WTC11 (cell line): ENCODE measurements at regions not wholly inside any gene's neighbourhood (a gene's known extent, or its start where the extent isn't known, plus 50 kb on each side); places are given as distances from the start of the nearest gene placed in this dataset.

ENCODE experiments used
- ATAC-seq: fragments of 200-7000 bp; cut with Tn5 transposase; 2 replicates; pipeline ENCODE4 v1.10.0; 2021; ENCODE audit warnings: mild to moderate bottlenecking, moderate library complexity
- CTCF ChIA-PET: fragments of 300-600 bp; sonication (Branson Sonifier 250); formaldehyde crosslinking; loops from one replicate; lab custom pipeline; 2021; ENCODE audit warnings: antibody characterized with exemption; lab: Charles Lee
- POLR2A ChIA-PET: fragments of 350-600 bp; sonication (Branson Sonifier 250); formaldehyde crosslinking; loops from one replicate; lab custom pipeline; 2021; ENCODE audit warnings: antibody characterized with exemption; lab: Charles Lee
- DNase-seq: peaks from one replicate; pipeline ENCODE4 v3.0.0; 2021; ENCODE audit warnings: low spot score
- H3K27ac Mint-ChIP-seq: 2 replicates; pipeline ENCODE4 v1.8.0; 2021; ENCODE audit warnings: mixed read lengths
- H3K27me3 Mint-ChIP-seq: 2 replicates; pipeline ENCODE4 v1.8.0; 2021; ENCODE audit warnings: low read depth, mild to moderate bottlenecking, moderate library complexity, mixed read lengths
- H3K36me3 Mint-ChIP-seq: 2 replicates; pipeline ENCODE4 v1.8.0; 2021; ENCODE audit warnings: mixed read lengths
- H3K4me1 Mint-ChIP-seq: 2 replicates; pipeline ENCODE4 v1.8.0; 2022; ENCODE audit warnings: mixed read lengths
- H3K4me3 Mint-ChIP-seq: 2 replicates; pipeline ENCODE4 v1.8.0; 2021; ENCODE audit warnings: mild to moderate bottlenecking, moderate library complexity, mixed read lengths
- H3K9me3 Mint-ChIP-seq: 2 replicates; pipeline ENCODE4 v1.8.0; 2021; ENCODE audit warnings: mixed read lengths
- ATF1 ChIP-seq: sonication (generic); formaldehyde crosslinking; IDR thresholded peaks from 2 replicates; pipeline ENCODE4 v1.8.1; 2023; ENCODE audit warnings: mild to moderate bottlenecking, moderate library complexity, missing genetic modification reagents
- FOXK1 ChIP-seq: sonication (generic); formaldehyde crosslinking; IDR thresholded peaks from 2 replicates; pipeline ENCODE4 v1.8.0; 2022; ENCODE audit warnings: mild to moderate bottlenecking, moderate library complexity, missing genetic modification reagents
- HMGA2 ChIP-seq: fragments of 250-450 bp; sonication (Bioruptor Pico); IDR thresholded peaks from 2 replicates; pipeline ENCODE4 v1.4.0; 2021; ENCODE audit warnings: mild to moderate bottlenecking, moderate library complexity
- JAZF1 ChIP-seq: fragments of 250-450 bp; sonication (Bioruptor Pico); IDR thresholded peaks from 2 replicates; pipeline ENCODE4 v1.9.0; 2021; ENCODE audit warnings: moderate library complexity, mild to moderate bottlenecking, inconsistent platforms
- MXD4 ChIP-seq: fragments of 250-450 bp; sonication (Bioruptor Pico); IDR thresholded peaks from 2 replicates; pipeline ENCODE4 v1.8.0; 2021; ENCODE audit warnings: mild to moderate bottlenecking, moderate library complexity, borderline replicate concordance
- RORB ChIP-seq: fragments of 250-450 bp; sonication (Bioruptor Pico); IDR thresholded peaks from 2 replicates; pipeline ENCODE4 v1.9.0; 2021; ENCODE audit warnings: mild to moderate bottlenecking
- SP1 ChIP-seq: sonication (generic); formaldehyde crosslinking; conservative IDR thresholded peaks from 2 replicates; pipeline ENCODE4 v1.8.1; 2022; ENCODE audit warnings: missing genetic modification reagents
- ZNF416 ChIP-seq: fragments of 250-450 bp; sonication (Bioruptor Pico); IDR thresholded peaks from 2 replicates; pipeline ENCODE4 v1.9.0; 2021; ENCODE audit warnings: mild to moderate bottlenecking, inconsistent platforms
- TF ChIP-seq, protein P1 (sequence below): sonication (generic); formaldehyde crosslinking; IDR thresholded peaks from 2 replicates; pipeline ENCODE4 v1.8.1; 2023; ENCODE audit warnings: mild to moderate bottlenecking, missing genetic modification reagents
- TF ChIP-seq, protein P2 (sequence below): sonication (generic); formaldehyde crosslinking; IDR thresholded peaks from 2 replicates; pipeline ENCODE4 v1.8.0; 2022; ENCODE audit warnings: mild to moderate bottlenecking, missing genetic modification reagents
- TF ChIP-seq, protein P3 (sequence below): sonication (generic); formaldehyde crosslinking; IDR thresholded peaks from 2 replicates; pipeline ENCODE4 v1.8.1; 2023; ENCODE audit warnings: mild to moderate bottlenecking, missing genetic modification reagents
- TF ChIP-seq, protein P4 (sequence below): sonication (generic); formaldehyde crosslinking; IDR thresholded peaks from 2 replicates; pipeline ENCODE4 v1.8.1; 2023; ENCODE audit warnings: mild to moderate bottlenecking, moderate library complexity, missing genetic modification reagents
- TF ChIP-seq, protein P5 (sequence below): fragments of 250-450 bp; sonication (Bioruptor Pico); conservative IDR thresholded peaks from 2 replicates; pipeline ENCODE4 v1.9.0; 2021; ENCODE audit warnings: mild to moderate bottlenecking
- TF ChIP-seq, protein P6 (sequence below): sonication (generic); formaldehyde crosslinking; IDR thresholded peaks from 2 replicates; pipeline ENCODE4 v1.8.1; 2022; ENCODE audit warnings: mild to moderate bottlenecking, missing genetic modification reagents, moderate library complexity, borderline replicate concordance
- TF ChIP-seq, protein P7 (sequence below): sonication (generic); formaldehyde crosslinking; IDR thresholded peaks from 2 replicates; pipeline ENCODE4 v1.8.1; 2023; ENCODE audit warnings: mild to moderate bottlenecking, missing genetic modification reagents, borderline replicate concordance
- TF ChIP-seq, protein P8 (sequence below): sonication (generic); formaldehyde crosslinking; IDR thresholded peaks from 2 replicates; pipeline ENCODE4 v1.8.1; 2023; ENCODE audit warnings: mild to moderate bottlenecking, missing genetic modification reagents, moderate library complexity

DNA sequence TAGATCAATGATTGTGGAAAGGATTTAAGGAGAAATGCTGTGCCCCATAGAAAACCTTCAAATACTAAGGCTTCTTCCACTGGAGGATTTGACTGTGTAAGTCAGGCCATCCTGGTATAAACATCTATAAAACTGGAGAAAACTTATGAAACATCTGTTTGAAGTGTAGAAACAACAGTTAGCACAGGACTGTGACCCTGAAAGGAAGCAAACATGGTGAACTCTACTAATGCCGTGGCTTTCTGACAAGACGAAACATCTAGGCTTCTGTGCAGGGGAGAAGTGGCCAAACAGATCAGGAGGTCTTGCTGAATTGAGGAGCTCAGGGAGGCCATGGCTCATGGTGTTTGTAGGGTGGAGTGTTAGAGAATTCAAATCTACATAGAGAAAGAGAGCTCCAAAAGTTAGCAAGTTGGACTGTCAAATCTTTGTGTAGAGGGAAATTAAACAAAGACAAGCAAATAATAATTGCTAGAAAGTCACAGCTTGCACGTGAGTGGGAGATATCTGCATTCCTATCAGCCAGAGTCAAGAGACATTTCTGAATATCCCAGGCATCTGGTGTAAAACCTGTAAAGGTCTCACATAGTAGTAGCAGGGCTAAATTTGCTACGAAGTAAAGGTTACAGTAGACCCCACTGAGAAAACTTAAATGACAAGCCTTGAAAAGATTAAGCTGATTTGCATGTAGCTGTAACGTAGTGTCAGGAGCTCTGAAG is 566.8 kb upstream of the B3GALT2 start (continued):
- TF ChIP-seq, protein P1, sequence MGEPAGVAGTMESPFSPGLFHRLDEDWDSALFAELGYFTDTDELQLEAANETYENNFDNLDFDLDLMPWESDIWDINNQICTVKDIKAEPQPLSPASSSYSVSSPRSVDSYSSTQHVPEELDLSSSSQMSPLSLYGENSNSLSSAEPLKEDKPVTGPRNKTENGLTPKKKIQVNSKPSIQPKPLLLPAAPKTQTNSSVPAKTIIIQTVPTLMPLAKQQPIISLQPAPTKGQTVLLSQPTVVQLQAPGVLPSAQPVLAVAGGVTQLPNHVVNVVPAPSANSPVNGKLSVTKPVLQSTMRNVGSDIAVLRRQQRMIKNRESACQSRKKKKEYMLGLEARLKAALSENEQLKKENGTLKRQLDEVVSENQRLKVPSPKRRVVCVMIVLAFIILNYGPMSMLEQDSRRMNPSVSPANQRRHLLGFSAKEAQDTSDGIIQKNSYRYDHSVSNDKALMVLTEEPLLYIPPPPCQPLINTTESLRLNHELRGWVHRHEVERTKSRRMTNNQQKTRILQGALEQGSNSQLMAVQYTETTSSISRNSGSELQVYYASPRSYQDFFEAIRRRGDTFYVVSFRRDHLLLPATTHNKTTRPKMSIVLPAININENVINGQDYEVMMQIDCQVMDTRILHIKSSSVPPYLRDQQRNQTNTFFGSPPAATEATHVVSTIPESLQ (CRISPR knock-in tag) = no peak

DNA sequence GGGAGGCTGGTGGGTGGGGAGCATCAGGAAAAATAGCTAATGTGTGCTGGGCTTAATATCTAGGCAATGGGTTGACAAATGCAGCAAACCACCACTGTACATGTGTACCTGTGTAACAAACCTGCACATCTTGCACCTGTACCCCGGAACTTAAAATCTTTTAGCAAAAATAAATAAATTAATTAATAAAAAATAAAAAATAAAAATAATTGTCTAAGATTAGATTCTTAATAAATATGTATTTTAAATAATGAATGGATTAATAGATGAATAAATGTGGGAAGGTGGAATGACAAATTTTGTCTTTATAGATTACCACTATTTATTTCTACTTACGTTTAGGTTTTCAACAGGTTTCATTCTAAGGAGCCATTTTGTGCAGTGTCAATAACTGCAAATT is 563.5 kb upstream of the B3GALT2 start:
- no peaks in the 10 kb centered on the region for H3K9me3 Mint-ChIP-seq
- POLR2A ChIA-PET = no interaction called here
- peaks cover under 1% of the 10 kb centered on the region for H3K27me3 Mint-ChIP-seq
- CTCF ChIA-PET = no interaction called here
- no peak overlapping the region for H3K4me3 Mint-ChIP-seq
- DNase-seq (no peak), ATAC-seq (no peak)
- H3K36me3 Mint-ChIP-seq = no peaks in the 10 kb centered on the region
- TF ChIP-seq, protein P2, sequence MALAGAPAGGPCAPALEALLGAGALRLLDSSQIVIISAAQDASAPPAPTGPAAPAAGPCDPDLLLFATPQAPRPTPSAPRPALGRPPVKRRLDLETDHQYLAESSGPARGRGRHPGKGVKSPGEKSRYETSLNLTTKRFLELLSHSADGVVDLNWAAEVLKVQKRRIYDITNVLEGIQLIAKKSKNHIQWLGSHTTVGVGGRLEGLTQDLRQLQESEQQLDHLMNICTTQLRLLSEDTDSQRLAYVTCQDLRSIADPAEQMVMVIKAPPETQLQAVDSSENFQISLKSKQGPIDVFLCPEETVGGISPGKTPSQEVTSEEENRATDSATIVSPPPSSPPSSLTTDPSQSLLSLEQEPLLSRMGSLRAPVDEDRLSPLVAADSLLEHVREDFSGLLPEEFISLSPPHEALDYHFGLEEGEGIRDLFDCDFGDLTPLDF (CRISPR knock-in tag) = no peak
- TF ChIP-seq HMGA2 (CRISPR knock-in tag) = peak; percentile 94
- H3K4me1 Mint-ChIP-seq = peaks cover 17% of the 10 kb centered on the region
- H3K27ac Mint-ChIP-seq = no peak overlapping the region

DNA sequence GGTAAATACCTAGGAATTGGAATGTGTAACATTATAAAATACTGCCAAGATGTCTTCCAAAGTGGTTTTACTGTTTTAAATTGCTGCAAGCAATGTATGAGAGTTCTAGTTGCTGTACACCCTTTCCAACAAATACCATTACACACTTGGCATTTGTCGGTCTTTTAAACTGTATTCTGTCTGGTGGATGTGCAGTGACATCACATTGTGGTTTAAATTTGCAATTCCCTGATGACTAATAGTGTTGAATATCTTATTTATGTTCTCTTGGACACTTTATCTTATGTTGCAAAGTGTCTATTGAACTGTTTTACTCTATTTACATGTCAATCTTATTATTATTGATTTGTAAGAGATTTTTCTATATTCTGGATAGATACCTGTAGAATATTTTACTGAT is 561.2 kb upstream of the B3GALT2 start:
- Mint-ChIP-seq H3K4me3 (no peak overlapping the region), H3K36me3 (no peaks in the 10 kb centered on the region), H3K9me3 (no peaks in the 10 kb centered on the region), H3K27ac (no peak overlapping the region), H3K27me3 (peaks cover 14% of the 10 kb centered on the region), H3K4me1 (peaks cover 3% of the 10 kb centered on the region; the same call in 1 of the 2 replicates)
- ATAC-seq = no peak
- ChIA-PET CTCF (no interaction called here), POLR2A (no interaction called here)
- no peak for DNase-seq
- TF ChIP-seq, protein P3, sequence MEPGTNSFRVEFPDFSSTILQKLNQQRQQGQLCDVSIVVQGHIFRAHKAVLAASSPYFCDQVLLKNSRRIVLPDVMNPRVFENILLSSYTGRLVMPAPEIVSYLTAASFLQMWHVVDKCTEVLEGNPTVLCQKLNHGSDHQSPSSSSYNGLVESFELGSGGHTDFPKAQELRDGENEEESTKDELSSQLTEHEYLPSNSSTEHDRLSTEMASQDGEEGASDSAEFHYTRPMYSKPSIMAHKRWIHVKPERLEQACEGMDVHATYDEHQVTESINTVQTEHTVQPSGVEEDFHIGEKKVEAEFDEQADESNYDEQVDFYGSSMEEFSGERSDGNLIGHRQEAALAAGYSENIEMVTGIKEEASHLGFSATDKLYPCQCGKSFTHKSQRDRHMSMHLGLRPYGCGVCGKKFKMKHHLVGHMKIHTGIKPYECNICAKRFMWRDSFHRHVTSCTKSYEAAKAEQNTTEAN (CRISPR knock-in tag) = no peak
- TF ChIP-seq, protein P4, sequence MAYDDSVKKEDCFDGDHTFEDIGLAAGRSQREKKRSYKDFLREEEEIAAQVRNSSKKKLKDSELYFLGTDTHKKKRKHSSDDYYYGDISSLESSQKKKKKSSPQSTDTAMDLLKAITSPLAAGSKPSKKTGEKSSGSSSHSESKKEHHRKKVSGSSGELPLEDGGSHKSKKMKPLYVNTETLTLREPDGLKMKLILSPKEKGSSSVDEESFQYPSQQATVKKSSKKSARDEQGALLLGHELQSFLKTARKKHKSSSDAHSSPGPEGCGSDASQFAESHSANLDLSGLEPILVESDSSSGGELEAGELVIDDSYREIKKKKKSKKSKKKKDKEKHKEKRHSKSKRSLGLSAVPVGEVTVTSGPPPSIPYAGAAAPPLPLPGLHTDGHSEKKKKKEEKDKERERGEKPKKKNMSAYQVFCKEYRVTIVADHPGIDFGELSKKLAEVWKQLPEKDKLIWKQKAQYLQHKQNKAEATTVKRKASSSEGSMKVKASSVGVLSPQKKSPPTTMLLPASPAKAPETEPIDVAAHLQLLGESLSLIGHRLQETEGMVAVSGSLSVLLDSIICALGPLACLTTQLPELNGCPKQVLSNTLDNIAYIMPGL (CRISPR knock-in tag) = no peak
- TF ChIP-seq RORB (no peak), ATF1 (CRISPR knock-in tag) (no peak), FOXK1 (no peak), JAZF1 (CRISPR knock-in tag) (no peak), SP1 (CRISPR knock-in tag) (no peak), ZNF416 (CRISPR knock-in tag) (no peak), MXD4 (CRISPR knock-in tag) (no peak)
- TF ChIP-seq, protein P5, sequence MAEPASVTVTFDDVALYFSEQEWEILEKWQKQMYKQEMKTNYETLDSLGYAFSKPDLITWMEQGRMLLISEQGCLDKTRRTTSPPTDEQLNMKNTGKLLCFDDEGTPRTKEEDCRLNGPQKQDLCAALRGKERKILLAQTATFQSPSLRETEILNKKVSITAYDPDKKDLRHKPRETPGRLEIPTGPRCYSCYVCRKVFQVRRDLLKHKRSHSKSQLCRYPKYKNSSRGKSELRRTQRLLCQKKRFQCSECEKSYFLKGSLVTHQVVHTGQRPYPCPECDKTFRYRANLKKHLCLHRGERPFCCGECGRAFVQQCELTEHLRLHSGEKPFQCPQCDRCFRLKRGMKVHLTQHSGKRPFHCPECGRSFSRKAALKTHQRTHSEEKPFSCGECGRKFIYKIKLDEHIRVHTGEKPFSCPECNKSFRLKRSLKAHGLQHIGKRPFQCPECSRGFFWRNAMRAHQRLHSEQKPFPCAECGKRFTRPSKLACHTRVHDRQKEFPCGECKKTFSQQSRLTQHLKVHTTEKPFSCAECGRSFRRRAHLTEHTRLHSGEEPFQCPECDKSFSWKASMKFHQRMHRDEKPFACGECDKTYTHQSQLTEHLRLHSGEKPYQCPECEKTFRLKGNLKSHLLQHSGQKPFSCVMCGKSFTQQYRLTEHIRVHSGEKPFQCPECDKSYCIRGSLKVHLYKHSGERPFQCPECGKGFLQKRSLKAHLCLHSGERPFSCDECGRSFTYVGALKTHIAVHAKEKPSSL = no peak
- TF ChIP-seq, protein P6, sequence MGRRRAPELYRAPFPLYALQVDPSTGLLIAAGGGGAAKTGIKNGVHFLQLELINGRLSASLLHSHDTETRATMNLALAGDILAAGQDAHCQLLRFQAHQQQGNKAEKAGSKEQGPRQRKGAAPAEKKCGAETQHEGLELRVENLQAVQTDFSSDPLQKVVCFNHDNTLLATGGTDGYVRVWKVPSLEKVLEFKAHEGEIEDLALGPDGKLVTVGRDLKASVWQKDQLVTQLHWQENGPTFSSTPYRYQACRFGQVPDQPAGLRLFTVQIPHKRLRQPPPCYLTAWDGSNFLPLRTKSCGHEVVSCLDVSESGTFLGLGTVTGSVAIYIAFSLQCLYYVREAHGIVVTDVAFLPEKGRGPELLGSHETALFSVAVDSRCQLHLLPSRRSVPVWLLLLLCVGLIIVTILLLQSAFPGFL (CRISPR knock-in tag) = no peak
- TF ChIP-seq, protein P7, sequence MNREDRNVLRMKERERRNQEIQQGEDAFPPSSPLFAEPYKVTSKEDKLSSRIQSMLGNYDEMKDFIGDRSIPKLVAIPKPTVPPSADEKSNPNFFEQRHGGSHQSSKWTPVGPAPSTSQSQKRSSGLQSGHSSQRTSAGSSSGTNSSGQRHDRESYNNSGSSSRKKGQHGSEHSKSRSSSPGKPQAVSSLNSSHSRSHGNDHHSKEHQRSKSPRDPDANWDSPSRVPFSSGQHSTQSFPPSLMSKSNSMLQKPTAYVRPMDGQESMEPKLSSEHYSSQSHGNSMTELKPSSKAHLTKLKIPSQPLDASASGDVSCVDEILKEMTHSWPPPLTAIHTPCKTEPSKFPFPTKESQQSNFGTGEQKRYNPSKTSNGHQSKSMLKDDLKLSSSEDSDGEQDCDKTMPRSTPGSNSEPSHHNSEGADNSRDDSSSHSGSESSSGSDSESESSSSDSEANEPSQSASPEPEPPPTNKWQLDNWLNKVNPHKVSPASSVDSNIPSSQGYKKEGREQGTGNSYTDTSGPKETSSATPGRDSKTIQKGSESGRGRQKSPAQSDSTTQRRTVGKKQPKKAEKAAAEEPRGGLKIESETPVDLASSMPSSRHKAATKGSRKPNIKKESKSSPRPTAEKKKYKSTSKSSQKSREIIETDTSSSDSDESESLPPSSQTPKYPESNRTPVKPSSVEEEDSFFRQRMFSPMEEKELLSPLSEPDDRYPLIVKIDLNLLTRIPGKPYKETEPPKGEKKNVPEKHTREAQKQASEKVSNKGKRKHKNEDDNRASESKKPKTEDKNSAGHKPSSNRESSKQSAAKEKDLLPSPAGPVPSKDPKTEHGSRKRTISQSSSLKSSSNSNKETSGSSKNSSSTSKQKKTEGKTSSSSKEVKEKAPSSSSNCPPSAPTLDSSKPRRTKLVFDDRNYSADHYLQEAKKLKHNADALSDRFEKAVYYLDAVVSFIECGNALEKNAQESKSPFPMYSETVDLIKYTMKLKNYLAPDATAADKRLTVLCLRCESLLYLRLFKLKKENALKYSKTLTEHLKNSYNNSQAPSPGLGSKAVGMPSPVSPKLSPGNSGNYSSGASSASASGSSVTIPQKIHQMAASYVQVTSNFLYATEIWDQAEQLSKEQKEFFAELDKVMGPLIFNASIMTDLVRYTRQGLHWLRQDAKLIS (CRISPR knock-in tag) = no peak
- TF ChIP-seq, protein P8, sequence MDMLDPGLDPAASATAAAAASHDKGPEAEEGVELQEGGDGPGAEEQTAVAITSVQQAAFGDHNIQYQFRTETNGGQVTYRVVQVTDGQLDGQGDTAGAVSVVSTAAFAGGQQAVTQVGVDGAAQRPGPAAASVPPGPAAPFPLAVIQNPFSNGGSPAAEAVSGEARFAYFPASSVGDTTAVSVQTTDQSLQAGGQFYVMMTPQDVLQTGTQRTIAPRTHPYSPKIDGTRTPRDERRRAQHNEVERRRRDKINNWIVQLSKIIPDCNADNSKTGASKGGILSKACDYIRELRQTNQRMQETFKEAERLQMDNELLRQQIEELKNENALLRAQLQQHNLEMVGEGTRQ (CRISPR knock-in tag) = no peak
